PFSK-1 (cell line): ENCODE measurements at regions not wholly inside any gene's neighbourhood (a gene's known extent, or its start where the extent isn't known, plus 50 kb on each side); places are given as distances from the start of the nearest gene placed in this dataset.

Experiments used
- FOXP2 ChIP-seq: optimal IDR thresholded peaks from 2 replicates; pipeline ENCODE3; 2011; ENCODE audit warnings: borderline replicate concordance, control low read depth, inconsistent platforms; ENCODE audit not compliant: insufficient read depth; ENCODE audit errors: extremely low read length, extremely low read depth
- POLR2AphosphoS5 ChIP-seq: IDR thresholded peaks from 2 replicates; pipeline ENCODE4 v1.6.1; 2012; ENCODE audit warnings: low read depth, mild to moderate bottlenecking, control low read depth, low read length, moderate library complexity
- SIN3A ChIP-seq: IDR thresholded peaks from 2 replicates; pipeline ENCODE4 v1.6.1; 2012; ENCODE audit warnings: mild to moderate bottlenecking, low read length, moderate library complexity, borderline replicate concordance; ENCODE audit not compliant: insufficient read depth
- TAF1 ChIP-seq: IDR thresholded peaks from 2 replicates; pipeline ENCODE4 v1.6.1; 2012; ENCODE audit warnings: low read length, control low read depth, borderline replicate concordance; ENCODE audit not compliant: insufficient read depth
- TF ChIP-seq, protein P1 (sequence below), 2 experiments: IDR thresholded peaks; 2 replicates each; pipeline versions ENCODE4 v1.6.1 to v1.8.0; 2011 to 2012; ENCODE audit warnings: low read depth in 2 of 2, low read length in 2 of 2, control low read depth in 1 of 2, inconsistent platforms in 1 of 2, mild to moderate bottlenecking in 1 of 2, moderate library complexity in 1 of 2; ENCODE audit not compliant: insufficient read depth in 1 of 2

DNA sequence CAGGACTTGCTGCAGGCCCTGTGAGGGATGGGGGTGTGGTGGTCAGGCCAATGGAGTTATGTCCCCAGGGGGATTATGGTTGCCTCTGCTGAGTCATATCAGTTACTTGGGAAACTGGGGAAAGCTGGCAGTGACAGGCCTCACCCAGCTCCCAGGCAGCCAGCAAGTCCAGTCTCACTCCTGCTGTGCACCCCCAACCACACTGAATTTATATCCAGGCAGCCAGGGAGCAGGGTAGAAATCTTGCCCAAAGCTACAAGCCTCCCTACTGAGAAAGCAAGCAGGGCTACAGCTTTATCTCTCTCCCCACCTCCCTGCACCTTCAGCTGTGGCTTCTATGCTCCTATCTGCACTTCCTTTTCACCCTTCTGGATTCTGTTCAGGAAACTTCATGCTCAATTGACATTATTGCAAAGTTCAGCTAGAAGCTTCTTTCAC lies 2076.0 kb upstream of the CDH9 start:
- no peak for TF ChIP-seq FOXP2
- TF ChIP-seq POLR2AphosphoS5, result no peak
- no peak for TF ChIP-seq TAF1
- TF ChIP-seq, protein P1, sequence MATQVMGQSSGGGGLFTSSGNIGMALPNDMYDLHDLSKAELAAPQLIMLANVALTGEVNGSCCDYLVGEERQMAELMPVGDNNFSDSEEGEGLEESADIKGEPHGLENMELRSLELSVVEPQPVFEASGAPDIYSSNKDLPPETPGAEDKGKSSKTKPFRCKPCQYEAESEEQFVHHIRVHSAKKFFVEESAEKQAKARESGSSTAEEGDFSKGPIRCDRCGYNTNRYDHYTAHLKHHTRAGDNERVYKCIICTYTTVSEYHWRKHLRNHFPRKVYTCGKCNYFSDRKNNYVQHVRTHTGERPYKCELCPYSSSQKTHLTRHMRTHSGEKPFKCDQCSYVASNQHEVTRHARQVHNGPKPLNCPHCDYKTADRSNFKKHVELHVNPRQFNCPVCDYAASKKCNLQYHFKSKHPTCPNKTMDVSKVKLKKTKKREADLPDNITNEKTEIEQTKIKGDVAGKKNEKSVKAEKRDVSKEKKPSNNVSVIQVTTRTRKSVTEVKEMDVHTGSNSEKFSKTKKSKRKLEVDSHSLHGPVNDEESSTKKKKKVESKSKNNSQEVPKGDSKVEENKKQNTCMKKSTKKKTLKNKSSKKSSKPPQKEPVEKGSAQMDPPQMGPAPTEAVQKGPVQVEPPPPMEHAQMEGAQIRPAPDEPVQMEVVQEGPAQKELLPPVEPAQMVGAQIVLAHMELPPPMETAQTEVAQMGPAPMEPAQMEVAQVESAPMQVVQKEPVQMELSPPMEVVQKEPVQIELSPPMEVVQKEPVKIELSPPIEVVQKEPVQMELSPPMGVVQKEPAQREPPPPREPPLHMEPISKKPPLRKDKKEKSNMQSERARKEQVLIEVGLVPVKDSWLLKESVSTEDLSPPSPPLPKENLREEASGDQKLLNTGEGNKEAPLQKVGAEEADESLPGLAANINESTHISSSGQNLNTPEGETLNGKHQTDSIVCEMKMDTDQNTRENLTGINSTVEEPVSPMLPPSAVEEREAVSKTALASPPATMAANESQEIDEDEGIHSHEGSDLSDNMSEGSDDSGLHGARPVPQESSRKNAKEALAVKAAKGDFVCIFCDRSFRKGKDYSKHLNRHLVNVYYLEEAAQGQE (IDR thresholded peaks at IDR 0.05; ENCODE audit: insufficient read depth in 1 of 2, low read depth in 2 of 2, low read length in 2 of 2), result no peak
- TF ChIP-seq SIN3A, result no peak

DNA sequence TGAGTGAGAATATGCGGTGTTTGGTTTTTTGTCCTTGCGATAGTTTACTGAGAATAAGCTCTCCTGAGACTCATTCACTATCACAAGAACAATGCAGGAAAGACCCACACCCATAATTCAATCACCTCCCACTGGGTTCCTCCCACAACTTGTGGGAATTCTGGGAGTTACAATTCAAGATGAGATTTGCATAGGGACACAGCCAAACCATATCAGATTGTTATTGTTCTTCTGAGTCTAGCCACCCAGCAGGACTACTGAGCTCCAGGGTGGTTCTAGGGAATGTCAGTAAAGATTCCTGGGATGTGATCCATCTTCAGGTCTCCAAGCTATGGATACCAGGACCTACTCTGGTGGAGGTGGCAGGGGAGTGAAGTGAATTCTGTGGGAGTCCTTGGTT lies 2075.1 kb upstream of the CDH9 start:
- TF ChIP-seq, protein P1 (IDR thresholded peaks at IDR 0.05; ENCODE audit: insufficient read depth in 1 of 2, low read depth in 2 of 2, low read length in 2 of 2), result no peak
- TF ChIP-seq POLR2AphosphoS5 (no peak), SIN3A (no peak), FOXP2 (no peak), TAF1 (no peak)

DNA sequence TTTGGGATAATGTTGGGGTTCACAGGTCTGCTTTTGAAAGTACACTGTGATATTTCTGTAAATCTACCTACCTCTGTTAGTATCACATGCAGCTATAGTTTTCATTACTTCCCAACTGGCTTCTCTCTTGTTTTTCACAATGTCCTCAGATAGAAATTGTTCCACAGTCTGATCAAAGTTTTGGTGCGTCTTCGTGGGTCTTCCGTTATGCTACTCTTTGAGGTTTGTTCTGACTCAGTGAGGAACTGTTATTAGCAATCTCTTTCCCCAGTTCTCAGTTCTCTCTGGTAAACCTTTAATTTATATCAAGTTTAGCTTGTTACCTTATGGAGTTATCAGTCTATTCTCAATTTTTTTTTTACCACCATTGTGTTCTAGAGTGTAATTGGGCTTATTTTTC lies 2061.2 kb upstream of the CDH9 start:
- TF ChIP-seq TAF1 (no peak), FOXP2 (no peak), SIN3A (no peak), POLR2AphosphoS5 (no peak)
- TF ChIP-seq, protein P1 (IDR thresholded peaks at IDR 0.05; ENCODE audit: insufficient read depth in 1 of 2, low read depth in 2 of 2, low read length in 2 of 2), result no peak

DNA sequence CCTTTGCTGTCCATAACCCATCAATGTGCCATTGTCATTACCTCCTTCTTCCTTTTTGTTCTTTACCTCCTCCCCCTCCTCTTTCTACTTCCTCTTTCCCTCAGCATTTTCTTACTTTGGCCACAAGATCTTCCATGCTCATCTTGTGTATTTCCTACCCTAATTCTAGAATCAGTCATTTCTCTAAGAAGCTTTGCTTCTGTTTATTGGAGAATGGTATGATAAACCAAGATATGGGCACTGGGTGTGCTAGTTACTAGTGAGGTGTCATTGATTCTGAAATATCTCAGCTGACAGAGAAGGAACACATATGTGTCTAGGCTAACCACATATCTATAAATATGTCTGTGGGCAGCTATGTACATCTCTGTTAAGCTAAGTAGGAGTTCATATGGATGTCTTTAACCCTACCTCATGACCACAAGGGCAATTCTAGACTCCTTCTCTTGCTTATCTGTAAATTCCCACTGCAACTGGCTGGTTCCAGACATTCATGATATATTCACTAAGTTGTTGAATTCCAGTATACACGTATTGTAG lies 2051.3 kb upstream of the CDH9 start:
- TF ChIP-seq POLR2AphosphoS5, result no peak
- no peak for TF ChIP-seq TAF1
- TF ChIP-seq, protein P1 (IDR thresholded peaks at IDR 0.05; ENCODE audit: insufficient read depth in 1 of 2, low read depth in 2 of 2, low read length in 2 of 2), result no peak

DNA sequence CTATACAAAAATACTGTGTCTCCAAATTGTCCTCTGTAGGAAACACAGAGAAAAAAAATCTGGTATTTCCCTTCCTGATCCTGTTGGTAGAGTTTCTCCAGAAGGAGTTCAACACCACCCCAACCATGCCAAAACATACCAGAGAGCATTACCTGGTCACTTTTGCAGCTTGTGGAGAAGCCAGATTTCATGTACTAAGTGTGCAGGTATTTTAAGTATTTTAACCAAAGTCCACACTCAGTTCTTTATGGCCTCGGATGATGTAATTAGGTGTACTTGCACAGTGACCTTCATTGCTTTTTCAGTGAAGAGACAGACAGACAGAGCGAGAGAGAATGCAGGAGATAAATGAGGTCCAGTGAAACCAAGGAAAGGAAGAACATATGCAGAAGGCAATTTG lies 2046.8 kb upstream of the CDH9 start:
- TF ChIP-seq TAF1, result no peak
- no peak for TF ChIP-seq SIN3A
- TF ChIP-seq, protein P1 (IDR thresholded peaks at IDR 0.05; ENCODE audit: insufficient read depth in 1 of 2, low read depth in 2 of 2, low read length in 2 of 2), result no peak
- TF ChIP-seq FOXP2, result no peak
- no peak for TF ChIP-seq POLR2AphosphoS5
